Spleen (tissue), 11 donors: ENCODE measurements at regions not wholly inside any gene's neighbourhood (a gene's known extent, or its start where the extent isn't known, plus 50 kb on each side); places are given as distances from the start of the nearest gene placed in this dataset.

Experiments used
- DNase-seq: peaks from one replicate; pipeline ENCODE4 v3.0.0-alpha.2; 2020
- H3K27ac ChIP-seq, 8 donors: fragments of 200-600 bp; sonication (generic) in 7 of 8; 1 replicate in 4 of 8; 2 replicates in 4 of 8; pipeline versions ENCODE4 v1.5.0 to v1.8.0; 2016 to 2021; ENCODE audit warnings: inconsistent platforms in 4 of 8, mild to moderate bottlenecking in 4 of 8, moderate library complexity in 1 of 8
- H3K27me3 ChIP-seq, 7 donors: fragments of 200-600 bp; sonication (generic) in 6 of 7; replicated peaks in 1 of 7; 1 replicate in 4 of 7; 2 replicates in 3 of 7; pipeline versions ENCODE4 v1.5.0 to v1.8.0; 2016 to 2021; ENCODE audit warnings: inconsistent platforms in 3 of 7, mild to moderate bottlenecking in 1 of 7
- H3K36me3 ChIP-seq, 6 donors: fragments of 200-600 bp; sonication (generic) in 5 of 6; 1 replicate in 4 of 6; 2 replicates in 2 of 6; pipeline versions ENCODE4 v1.5.0 to v1.8.0; 2016 to 2021; ENCODE audit warnings: inconsistent platforms in 2 of 6
- H3K4me1 ChIP-seq, 6 donors: fragments of 200-600 bp; sonication (generic) in 5 of 6; 1 replicate in 3 of 6; 2 replicates in 3 of 6; pipeline versions ENCODE4 v1.5.0 to v1.8.0; 2016 to 2021; ENCODE audit warnings: inconsistent platforms in 3 of 6
- H3K4me3 ChIP-seq, 8 donors: fragments of 200-600 bp; sonication (generic) in 7 of 8; 1 replicate in 4 of 8; 2 replicates in 4 of 8; pipeline versions ENCODE4 v1.5.0 to v1.8.0; 2016 to 2021; ENCODE audit warnings: inconsistent platforms in 4 of 8, mild to moderate bottlenecking in 4 of 8, moderate library complexity in 2 of 8
- H3K9me3 ChIP-seq, 8 donors: fragments of 200-600 bp; sonication (generic) in 7 of 8; 1 replicate in 4 of 8; 2 replicates in 4 of 8; pipeline versions ENCODE4 v1.5.0 to v1.8.0; 2016 to 2021; ENCODE audit warnings: inconsistent platforms in 4 of 8
- CTCF ChIP-seq, 11 experiments: fragments of 200-600 bp in 7 of 11; fragments of 450-650 bp in 4 of 11; sonication (generic) in 4 of 11; IDR thresholded peaks in 8 of 11; conservative IDR thresholded peaks in 3 of 11; 1 replicate in 7 of 11; 2 replicates in 4 of 11; pipeline versions ENCODE4 v1.4.0 to v1.8.0; 2016 to 2021; ENCODE audit warnings: antibody characterized with exemption in 11 of 11, inconsistent platforms in 4 of 11, mild to moderate bottlenecking in 1 of 11
- POLR2A ChIP-seq, 3 donors: fragments of 450-650 bp; IDR thresholded peaks; one replicate each; pipeline ENCODE4 v1.5.1; 2017; ENCODE audit warnings: antibody characterized with exemption in 3 of 3, mild to moderate bottlenecking in 1 of 3
- POLR2AphosphoS5 ChIP-seq, 3 donors: sonication (generic); formaldehyde crosslinking; IDR thresholded peaks; one replicate each; pipeline ENCODE4 v1.5.1; 2017; ENCODE audit warnings: antibody characterized with exemption in 3 of 3
- WGBS, 5 donors: extraction: QIAGEN DNeasy Blood & Tissue Kit in 3 of 5; methylation state at CpG; one replicate each; pipeline versions ENCODE4 v1.1.5 to v1.1.7; 2013 to 2018; 5-methylcytosine and 5-hydroxymethylcytosine counted together
- intact Hi-C: fragments of 100-400 bp; cut with DNase I; formaldehyde crosslinking; loops from one replicate; pipeline ENCODE4 v1.15.0; 2023; ENCODE audit warnings: low total_unique reads
- donor health status: healthy with polysubstance abuse.
- donor health status: DM: no; HTN: no; CAD: no; lungs with moderate emphysema.
- donor health status: DM: no; HTN: no; CAD: no.
- donor health status: Bipolar disorder and iron deficiency.
- donor health status: healthy.
- donor health status: DM: no; HTN: no; CAD: no.
- donor health status: DM: yes; HTN: yes; CAD: no.

GRCh38 chr2:21466341-21466927 lies 342.7 kb downstream of the TDRD15 start:
- no peaks in the 10 kb centered on the region for H3K36me3 ChIP-seq
- 60 to 83% (median 72%) methylated on average over 1 of the region's 1 CpG for WGBS, 5 donors
- TF ChIP-seq CTCF (IDR thresholded peaks at IDR 0.05 in 8 of 11, conservative IDR thresholded peaks at IDR 0.05 in 3 of 11) = no peak
- TF ChIP-seq POLR2A (IDR thresholded peaks at IDR 0.05) = no peak
- no peak for TF ChIP-seq POLR2AphosphoS5 (IDR thresholded peaks at IDR 0.05)
- H3K4me3 ChIP-seq = no peak overlapping the region
- no peak for DNase-seq
- H3K4me1 ChIP-seq = no peaks in the 10 kb centered on the region
- no peaks in the 10 kb centered on the region for H3K27me3 ChIP-seq
- H3K9me3 ChIP-seq = no peaks in the 10 kb centered on the region
- intact Hi-C loops = no loop called here
- no peak overlapping the region for H3K27ac ChIP-seq

GRCh38 chr2:21467280-21467818 lies 343.6 kb downstream of the TDRD15 start:
- Histone ChIP-seq H3K27me3 (no peaks in the 10 kb centered on the region), H3K4me1 (no peaks in the 10 kb centered on the region), H3K36me3 (no peaks in the 10 kb centered on the region), H3K4me3 (no peak overlapping the region), H3K9me3 (no peaks in the 10 kb centered on the region), H3K27ac (no peak overlapping the region)
- TF ChIP-seq CTCF (IDR thresholded peaks at IDR 0.05 in 8 of 11, conservative IDR thresholded peaks at IDR 0.05 in 3 of 11) = no peak
- DNase-seq = no peak
- WGBS, 5 donors = 56 to 83% (median 64%) methylated on average over 1 of the region's 1 CpG
- intact Hi-C loops = no loop called here

- no peaks in the 10 kb centered on the region for H3K4me1 ChIP-seq
These were observed 344.1 kb downstream of the TDRD15 start for GRCh38 chr2:21467910-21468309.

GRCh38 chr2:21468624-21469023 lies 344.9 kb downstream of the TDRD15 start:
- Histone ChIP-seq H3K9me3 (no peaks in the 10 kb centered on the region), H3K27me3 (no peaks in the 10 kb centered on the region), H3K27ac (no peak overlapping the region), H3K4me1 (no peaks in the 10 kb centered on the region), H3K4me3 (no peak overlapping the region), H3K36me3 (no peaks in the 10 kb centered on the region)
- intact Hi-C loops = no loop called here
- no peak for DNase-seq
- WGBS, 5 donors = 54 to 77% (median 70%) methylated on average over 4 of the region's 4 CpGs
- TF ChIP-seq CTCF (IDR thresholded peaks at IDR 0.05 in 8 of 11, conservative IDR thresholded peaks at IDR 0.05 in 3 of 11) (no peak), POLR2AphosphoS5 (IDR thresholded peaks at IDR 0.05) (no peak), POLR2A (IDR thresholded peaks at IDR 0.05) (no peak)

More at GRCh38 chr2:21467910-21468309, 344.1 kb downstream of the TDRD15 start:
- Histone ChIP-seq H3K27ac (no peak overlapping the region), H3K4me3 (no peak overlapping the region), H3K36me3 (no peaks in the 10 kb centered on the region), H3K27me3 (no peaks in the 10 kb centered on the region), H3K9me3 (no peaks in the 10 kb centered on the region)
- TF ChIP-seq POLR2AphosphoS5 (IDR thresholded peaks at IDR 0.05) (no peak), POLR2A (IDR thresholded peaks at IDR 0.05) (no peak), CTCF (IDR thresholded peaks at IDR 0.05 in 8 of 11, conservative IDR thresholded peaks at IDR 0.05 in 3 of 11) (no peak)
- WGBS, 5 donors = 71 to 87% (median 84%) methylated on average over 2 of the region's 2 CpGs
- intact Hi-C loops = no loop called here
- no peak for DNase-seq
